Activated T-helper 2 cell treated with anti-CD3 and anti-CD28 coated beads, Interferon-gamma antibody, Interleukin-2, Interleukin-4, amounts not matched to agents 10 μg/mL and 5 μg/mL and 100 μg/mL, durations not matched to agents 14 hours and 24 hours and 36 hours (primary cell): ENCODE measurements at regions not wholly inside any gene's neighbourhood (a gene's known extent, or its start where the extent isn't known, plus 50 kb on each side); places are given as distances from the start of the nearest gene placed in this dataset.
"Not testable (repeated sequence)": the region's sequence is repeated elsewhere in the genome, so short reads cannot be mapped to it uniquely, and the experiment has no call there.

ENCODE experiments used
- DNase-seq: peaks from one replicate; pipeline ENCODE4 v3.0.0; 2021; ENCODE audit warnings: low spot score
- H3K27ac Mint-ChIP-seq: one replicate; pipeline ENCODE4 v1.8.0; 2021; ENCODE audit warnings: mixed read lengths
- H3K27me3 Mint-ChIP-seq: one replicate; pipeline ENCODE4 v1.8.0; 2021; ENCODE audit warnings: low read depth, mixed read lengths
- H3K36me3 Mint-ChIP-seq: one replicate; pipeline ENCODE4 v1.8.0; 2021; ENCODE audit warnings: low read depth, mixed read lengths
- H3K4me1 Mint-ChIP-seq: one replicate; pipeline ENCODE4 v1.8.0; 2021; ENCODE audit warnings: low read depth, mixed read lengths
- H3K4me3 Mint-ChIP-seq: one replicate; pipeline ENCODE4 v1.8.0; 2021; ENCODE audit warnings: low read depth, mild to moderate bottlenecking, moderate library complexity, mixed read lengths
- H3K9me3 Mint-ChIP-seq: one replicate; pipeline ENCODE4 v1.8.0; 2021; ENCODE audit warnings: mixed read lengths
- intact Hi-C: fragments of 100-400 bp; cut with micrococcal nuclease; formaldehyde crosslinking; loops from one replicate; pipeline ENCODE4 v1.15.1; 2023

GRCh38 chr5:97553604-97554452 is 370.8 kb upstream of the RIOK2 start:
- H3K36me3 Mint-ChIP-seq: no peaks in the 10 kb centered on the region
- peaks cover 6% of the 10 kb centered on the region for H3K4me1 Mint-ChIP-seq
- H3K9me3 Mint-ChIP-seq: no peaks in the 10 kb centered on the region
- H3K27ac Mint-ChIP-seq: no peak overlapping the region
- intact Hi-C loops: no loop called here
- no peak for DNase-seq
- H3K27me3 Mint-ChIP-seq: peaks cover 1% of the 10 kb centered on the region
- no peak overlapping the region for H3K4me3 Mint-ChIP-seq

DNA sequence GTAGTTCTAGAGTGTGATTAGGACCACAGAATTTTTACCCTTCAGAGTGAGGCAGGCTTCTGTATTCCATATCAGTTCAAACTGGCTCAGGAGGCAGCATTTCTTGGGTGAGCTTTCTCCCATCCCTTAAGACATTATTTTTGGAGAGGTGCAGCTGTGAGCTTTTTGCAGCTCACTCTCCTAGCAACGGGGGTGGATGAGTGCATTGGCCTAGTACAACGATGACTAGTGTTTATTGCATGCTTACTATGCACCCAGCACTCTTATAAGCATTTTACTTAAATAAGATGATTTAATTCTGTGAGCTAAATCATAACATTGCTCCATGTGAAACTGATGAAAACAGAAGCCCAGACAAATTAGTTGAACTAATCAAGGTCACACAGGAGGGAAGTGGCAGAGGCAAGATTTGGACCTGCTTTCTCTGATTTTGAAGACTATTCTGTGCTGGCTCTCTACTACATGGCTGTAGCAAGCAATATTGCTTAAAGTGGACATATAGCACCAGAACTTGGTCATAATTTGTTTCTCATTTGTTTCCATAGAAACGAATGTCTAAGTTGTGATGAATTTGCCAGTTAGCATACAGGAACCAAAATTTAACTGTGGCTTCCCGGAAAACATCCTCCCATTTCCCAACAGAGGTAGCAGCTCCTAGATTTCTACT is 372.1 kb upstream of the RIOK2 start:
- Mint-ChIP-seq H3K36me3 (no peaks in the 10 kb centered on the region), H3K27me3 (peaks cover 1% of the 10 kb centered on the region), H3K9me3 (no peaks in the 10 kb centered on the region), H3K27ac (no peak overlapping the region), H3K4me1 (peaks cover 4% of the 10 kb centered on the region), H3K4me3 (no peak overlapping the region)
- intact Hi-C loops: no loop called here
- DNase-seq: no peak

GRCh38 chr5:97555644-97555981 is 372.6 kb upstream of the RIOK2 start:
- Mint-ChIP-seq H3K4me3 (no peak overlapping the region), H3K4me1 (peaks cover 1% of the 10 kb centered on the region), H3K27ac (no peak overlapping the region), H3K36me3 (no peaks in the 10 kb centered on the region), H3K27me3 (peaks cover 1% of the 10 kb centered on the region), H3K9me3 (no peaks in the 10 kb centered on the region)
- DNase-seq: no peak
- intact Hi-C loops: no loop called here

GRCh38 chr5:97559827-97560598 is 377.0 kb upstream of the RIOK2 start:
- Mint-ChIP-seq H3K36me3 (no peaks in the 10 kb centered on the region), H3K4me3 (no peak overlapping the region), H3K27me3 (peaks cover 3% of the 10 kb centered on the region), H3K9me3 (no peaks in the 10 kb centered on the region), H3K4me1 (no peaks in the 10 kb centered on the region), H3K27ac (no peak overlapping the region)
- intact Hi-C loops: no loop called here
- DNase-seq: no peak

GRCh38 chr5:97560599-97560993 is 377.5 kb upstream of the RIOK2 start:
- no peak overlapping the region for H3K4me3 Mint-ChIP-seq
- no peaks in the 10 kb centered on the region for H3K4me1 Mint-ChIP-seq
- H3K36me3 Mint-ChIP-seq: no peaks in the 10 kb centered on the region
- no peaks in the 10 kb centered on the region for H3K9me3 Mint-ChIP-seq
- peaks cover 3% of the 10 kb centered on the region for H3K27me3 Mint-ChIP-seq
- DNase-seq: no peak
- intact Hi-C loops: no loop called here
- no peak overlapping the region for H3K27ac Mint-ChIP-seq

- no peak overlapping the region for H3K4me3 Mint-ChIP-seq
- H3K27ac Mint-ChIP-seq: no peak overlapping the region
- peaks cover 3% of the 10 kb centered on the region for H3K27me3 Mint-ChIP-seq
- H3K4me1 Mint-ChIP-seq: no peaks in the 10 kb centered on the region
- no peaks in the 10 kb centered on the region for H3K36me3 Mint-ChIP-seq
- DNase-seq: no peak
- intact Hi-C loops: no loop called here
- H3K9me3 Mint-ChIP-seq: no peaks in the 10 kb centered on the region
Observed at GRCh38 chr5:97563050-97563657, 380.1 kb upstream of the RIOK2 start.

DNA sequence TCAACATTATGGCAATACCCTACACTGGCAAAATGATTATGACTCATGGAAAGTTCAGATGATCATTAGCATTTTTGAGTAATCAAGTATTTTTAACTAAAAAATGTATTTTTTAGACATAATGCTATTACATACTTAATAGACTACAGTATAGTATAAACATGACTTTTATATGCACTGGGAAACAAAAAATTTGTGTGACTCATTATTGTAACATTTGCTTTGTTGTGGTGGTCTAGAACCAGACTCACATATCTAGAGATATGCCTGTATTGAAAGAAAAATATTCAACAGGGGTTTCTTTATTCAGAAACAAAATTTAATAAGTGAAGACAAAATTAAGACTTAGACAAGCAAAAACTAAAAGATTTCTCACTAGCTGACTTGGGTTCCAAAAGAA is 385.3 kb upstream of the RIOK2 start:
- H3K27me3 Mint-ChIP-seq: no peaks in the 10 kb centered on the region
- no peaks in the 10 kb centered on the region for H3K36me3 Mint-ChIP-seq
- no peak overlapping the region for H3K4me3 Mint-ChIP-seq
- DNase-seq: no peak
- no peak overlapping the region for H3K27ac Mint-ChIP-seq
- H3K9me3 Mint-ChIP-seq: peaks cover 7% of the 10 kb centered on the region
- H3K4me1 Mint-ChIP-seq: no peaks in the 10 kb centered on the region
- intact Hi-C loops: no loop called here

- Mint-ChIP-seq H3K36me3 (no peaks in the 10 kb centered on the region), H3K27ac (no peak overlapping the region), H3K9me3 (peaks cover 7% of the 10 kb centered on the region), H3K4me3 (no peak overlapping the region), H3K4me1 (no peaks in the 10 kb centered on the region), H3K27me3 (no peaks in the 10 kb centered on the region)
- DNase-seq: no peak
- intact Hi-C loops: no loop called here
Observed at GRCh38 chr5:97570242-97570641, 387.2 kb upstream of the RIOK2 start.

GRCh38 chr5:97575322-97575721 is 392.3 kb upstream of the RIOK2 start:
- no peak overlapping the region for H3K4me3 Mint-ChIP-seq
- no peak for DNase-seq
- H3K4me1 Mint-ChIP-seq: no peaks in the 10 kb centered on the region
- intact Hi-C loops: no loop called here
- no peaks in the 10 kb centered on the region for H3K36me3 Mint-ChIP-seq
- H3K9me3 Mint-ChIP-seq: peaks cover 7% of the 10 kb centered on the region
- H3K27me3 Mint-ChIP-seq: no peaks in the 10 kb centered on the region
- no peak overlapping the region for H3K27ac Mint-ChIP-seq

DNA sequence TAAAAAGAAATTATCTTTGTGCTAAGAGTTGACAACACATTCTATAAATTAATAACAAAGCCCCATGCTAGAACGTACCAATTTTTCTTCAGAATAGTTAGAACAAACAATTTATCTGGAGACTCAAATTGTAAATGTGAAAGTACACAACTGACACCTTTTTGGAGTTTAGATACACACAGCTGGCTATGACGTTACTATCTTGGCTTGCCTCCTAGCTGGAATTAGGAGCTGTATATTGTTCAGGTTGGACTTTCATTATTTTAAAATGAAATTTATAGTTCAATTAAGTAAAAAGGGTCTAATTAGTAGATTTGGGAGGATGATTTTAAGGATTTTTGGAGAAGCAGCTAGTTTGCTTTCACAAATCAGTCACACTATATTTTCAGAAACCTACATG is 393.9 kb upstream of the RIOK2 start:
- Mint-ChIP-seq H3K27me3 (no peaks in the 10 kb centered on the region), H3K27ac (no peak overlapping the region), H3K36me3 (no peaks in the 10 kb centered on the region), H3K4me1 (no peaks in the 10 kb centered on the region), H3K4me3 (no peak overlapping the region), H3K9me3 (no peaks in the 10 kb centered on the region)
- intact Hi-C loops: no loop called here
- DNase-seq: no peak

- H3K9me3 Mint-ChIP-seq, H3K27ac Mint-ChIP-seq, H3K4me3 Mint-ChIP-seq, H3K4me1 Mint-ChIP-seq, H3K36me3 Mint-ChIP-seq, DNase-seq, intact Hi-C loops, H3K27me3 Mint-ChIP-seq: not testable (repeated sequence)
Observed at GRCh38 chr5:97579977-97580376, 396.9 kb upstream of the RIOK2 start.

DNA sequence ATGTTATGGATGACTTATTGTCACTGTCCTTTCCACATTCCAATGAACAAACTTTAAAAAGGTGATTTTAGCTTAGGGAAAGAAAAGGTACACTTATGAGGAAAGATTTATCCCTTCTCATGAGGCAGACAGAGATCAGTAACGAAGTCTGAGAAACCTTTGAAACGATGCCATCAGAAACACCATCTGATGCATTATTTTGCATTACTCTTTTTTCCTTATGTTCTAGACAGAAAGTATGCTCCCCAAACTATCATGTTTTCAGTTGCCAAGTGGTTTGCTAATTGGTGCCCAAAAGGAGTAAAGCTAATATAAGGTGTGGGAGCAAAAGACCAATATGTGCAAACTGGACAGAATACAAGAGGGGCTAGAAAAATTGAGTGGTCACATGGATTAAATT is 397.7 kb upstream of the RIOK2 start:
- Mint-ChIP-seq H3K4me1 (no peaks in the 10 kb centered on the region), H3K36me3 (no peaks in the 10 kb centered on the region), H3K27ac (no peak overlapping the region), H3K27me3 (no peaks in the 10 kb centered on the region), H3K9me3 (no peaks in the 10 kb centered on the region), H3K4me3 (no peak overlapping the region)
- intact Hi-C loops: no loop called here
- no peak for DNase-seq

GRCh38 chr5:97591781-97592180 is 408.7 kb upstream of the RIOK2 start:
- DNase-seq: no peak
- peaks cover 17% of the 10 kb centered on the region for H3K9me3 Mint-ChIP-seq
- no peaks in the 10 kb centered on the region for H3K36me3 Mint-ChIP-seq
- H3K4me3 Mint-ChIP-seq: no peak overlapping the region
- no peaks in the 10 kb centered on the region for H3K27me3 Mint-ChIP-seq
- no peaks in the 10 kb centered on the region for H3K4me1 Mint-ChIP-seq
- no peak overlapping the region for H3K27ac Mint-ChIP-seq
- intact Hi-C loops: no loop called here
